NCI-H2227 (cell line): ENCODE measurements at regions not wholly inside any gene's neighbourhood (a gene's known extent, or its start where the extent isn't known, plus 50 kb on each side); places are given as distances from the start of the nearest gene placed in this dataset.
"Not testable (repeated sequence)": the region's sequence is repeated elsewhere in the genome, so short reads cannot be mapped to it uniquely, and the experiment has no call there.

Experiments used
- DNase-seq: peaks from one replicate; lab custom pipeline; 2025; ENCODE audit not compliant: unreplicated experiment; lab: John Stamatoyannopoulos, UW

- peak; percentile 74 for DNase-seq
Observed at GRCh38 chrX:155819966-155820491, 61.1 kb upstream of the VAMP7 start.

- no peak for DNase-seq
Observed at GRCh38 chrX:155819525-155819924, 61.6 kb upstream of the VAMP7 start.

GRCh38 chrX:155814391-155814790, 66.8 kb upstream of the VAMP7 start:
- DNase-seq = not testable (repeated sequence)

- DNase-seq = no peak
Observed at GRCh38 chrX:155779831-155780230, 101.3 kb upstream of the VAMP7 start.

GRCh38 chrX:155778844-155779553, 102.1 kb upstream of the VAMP7 start:
- DNase-seq = no peak

GRCh38 chrX:155774387-155774786, 106.8 kb upstream of the VAMP7 start:
- DNase-seq = no peak

GRCh38 chrX:155767876-155768769, 113.0 kb upstream of the VAMP7 start:
- no peak for DNase-seq

GRCh38 chrX:155767051-155767875, 113.9 kb upstream of the VAMP7 start:
- DNase-seq = peak; percentile 22

- no peak for DNase-seq
Observed at GRCh38 chrX:155766321-155766720, 114.8 kb upstream of the VAMP7 start.

- DNase-seq = no peak
Observed at GRCh38 chrX:155761185-155761584, 120.0 kb upstream of the VAMP7 start.

- DNase-seq = no peak
Observed at GRCh38 chrX:155757046-155757759, 123.9 kb upstream of the VAMP7 start.

- no peak for DNase-seq
Observed at GRCh38 chrX:155755706-155756337, 125.3 kb upstream of the VAMP7 start.

GRCh38 chrX:155751131-155751530, 130.0 kb upstream of the VAMP7 start:
- no peak for DNase-seq

- DNase-seq = no peak
Observed at GRCh38 chrX:155747520-155747919, 133.6 kb upstream of the VAMP7 start.

GRCh38 chrX:155745792-155746191, 133.0 kb upstream of the TMLHE start:
- no peak for DNase-seq

GRCh38 chrX:155744534-155744933, 131.8 kb upstream of the TMLHE start:
- no peak for DNase-seq

GRCh38 chrX:155728335-155728734, 115.6 kb upstream of the TMLHE start:
- DNase-seq = not testable (repeated sequence)

- DNase-seq = no peak
Observed at GRCh38 chrX:155718972-155719586, 106.3 kb upstream of the TMLHE start.

GRCh38 chrX:155715141-155715540, 102.4 kb upstream of the TMLHE start:
- no peak for DNase-seq

GRCh38 chrX:155695419-155695818, 82.7 kb upstream of the TMLHE start:
- DNase-seq = no peak
